Panc1 (cell line): ENCODE measurements at regions not wholly inside any gene's neighbourhood (a gene's known extent, or its start where the extent isn't known, plus 50 kb on each side); places are given as distances from the start of the nearest gene placed in this dataset.
"Not testable (repeated sequence)": the region's sequence is repeated elsewhere in the genome, so short reads cannot be mapped to it uniquely, and the experiment has no call there.

Experiments
- ATAC-seq: fragments of 200-7000 bp; cut with Tn5 transposase; 2 replicates; pipeline ENCODE4 v1.9.1; 2020; ENCODE audit warnings: mild to moderate bottlenecking, moderate library complexity
- BruUV-seq: library from RNA; stranded (reverse); fragments of 400-500 nt; replicated peaks from 2 replicates; lab custom pipeline; 2021; lab: Mats Ljungman, UMichigan
- CTCF ChIA-PET: fragments of 300-600 bp; sonication (Branson Sonifier 250); formaldehyde crosslinking; loops from one replicate; lab custom pipeline; 2022; ENCODE audit warnings: antibody characterized with exemption; lab: Charles Lee
- POLR2A ChIA-PET: fragments of 300-600 bp; sonication (Branson Sonifier 250); formaldehyde crosslinking; loops from one replicate; lab custom pipeline; 2022; ENCODE audit warnings: antibody characterized with exemption; lab: Charles Lee
- DNase-seq: peaks from one replicate; pipeline ENCODE4 v3.0.0-alpha.2; 2010; ENCODE audit warnings: low read depth, low spot score
- H3K27ac ChIP-seq: 2 replicates; pipeline ENCODE4 v1.5.1; 2011; ENCODE audit warnings: mild to moderate bottlenecking, low read length, inconsistent platforms
- H3K27me3 ChIP-seq: fragments of 200-500 bp; sonication (Bioruptor generic); 2 replicates; pipeline ENCODE4 v1.6.0; 2014; ENCODE audit warnings: low read length, inconsistent platforms; ENCODE audit not compliant: control insufficient read depth, insufficient read depth
- H3K36me3 ChIP-seq: fragments of 200-500 bp; sonication (Bioruptor generic); 2 replicates; pipeline ENCODE4 v1.5.1; 2014; ENCODE audit warnings: inconsistent platforms, mild to moderate bottlenecking, low read length, moderate library complexity; ENCODE audit not compliant: control insufficient read depth, insufficient read depth
- H3K4me1 ChIP-seq: 2 replicates; pipeline ENCODE4 v1.5.1; 2011; ENCODE audit warnings: inconsistent platforms, mild to moderate bottlenecking, low read length, moderate library complexity; ENCODE audit not compliant: control insufficient read depth, insufficient read depth
- H3K4me3 ChIP-seq, 2 experiments: 2 replicates each; pipeline ENCODE4 v1.5.1; 2011 to 2012; ENCODE audit warnings: low read depth in 2 of 2, low read length in 2 of 2, mild to moderate bottlenecking in 2 of 2, inconsistent platforms in 1 of 2, moderate library complexity in 1 of 2
- H3K9me3 ChIP-seq: fragments of 200-500 bp; sonication (Bioruptor generic); 2 replicates; pipeline ENCODE4 v1.5.1; 2014; ENCODE audit warnings: low read depth, mild to moderate bottlenecking, inconsistent platforms, low read length, moderate library complexity; ENCODE audit not compliant: control insufficient read depth, insufficient read depth
- POLR2AphosphoS5 ChIP-seq: IDR thresholded peaks from 2 replicates; pipeline ENCODE4 v1.6.1; 2012; ENCODE audit warnings: mild to moderate bottlenecking, low read depth, low read length, moderate library complexity
- SIN3A ChIP-seq: IDR thresholded peaks from 2 replicates; pipeline ENCODE4 v1.6.1; 2012; ENCODE audit warnings: low read depth, mild to moderate bottlenecking, low read length, moderate library complexity, borderline replicate concordance; ENCODE audit not compliant: insufficient read depth
- TCF7L2 ChIP-seq: IDR thresholded peaks from 2 replicates; pipeline ENCODE4 v1.6.1; 2011; ENCODE audit warnings: mild to moderate bottlenecking, low read depth, low read length, inconsistent platforms
- in situ Hi-C: cut with HindIII; loops from 2 replicates; pipeline ENCODE4 v1.10.0; 2016; ENCODE audit warnings: low sequenced_read_pairs, low pct_unique_long_range_greater_than_20kb
- intact Hi-C: fragments of 100-400 bp; cut with micrococcal nuclease; formaldehyde crosslinking; loops from one replicate; pipeline ENCODE4 v1.10.0; 2022; ENCODE audit not compliant: unreplicated experiment
- TF ChIP-seq, protein P1 (sequence below), 2 experiments: IDR thresholded peaks; 2 replicates each; pipeline ENCODE4 v1.6.1; 2011 to 2012; ENCODE audit warnings: low read depth in 2 of 2, control low read depth in 1 of 2, low read length in 1 of 2, mild to moderate bottlenecking in 1 of 2, moderate library complexity in 1 of 2; ENCODE audit not compliant: insufficient read depth in 1 of 2
- TF ChIP-seq, protein P2 (sequence below): fragments of 450-650 bp; IDR thresholded peaks from 2 replicates; pipeline ENCODE4 v1.5.1; 2017; ENCODE audit warnings: mild to moderate bottlenecking

DNA sequence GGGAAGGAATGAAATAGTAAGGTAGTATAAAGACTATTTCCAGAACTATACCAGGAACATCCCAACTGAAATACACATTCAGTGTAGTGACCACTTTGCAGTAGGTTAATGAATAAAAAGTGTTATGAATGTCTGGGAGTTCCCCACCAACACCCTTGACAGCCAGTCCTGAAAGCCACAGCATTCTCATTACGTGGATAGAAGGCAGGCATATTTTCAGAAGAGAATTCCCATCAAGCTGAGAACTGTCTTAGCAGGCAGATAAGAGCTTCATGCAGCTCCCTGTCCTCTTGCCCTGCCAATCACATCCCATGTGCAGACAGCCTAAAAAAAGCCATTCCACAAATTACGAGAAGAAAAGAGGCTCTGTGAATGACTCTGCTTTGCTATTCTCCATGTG is 695.0 kb downstream of the DTWD2 start:
- CTCF ChIA-PET: no interaction called here
- POLR2A ChIA-PET: no interaction called here
- H3K27ac ChIP-seq: no peak overlapping the region
- in situ Hi-C loops: no loop called here
- intact Hi-C loops: no loop called here
- no peaks in the 10 kb centered on the region for H3K9me3 ChIP-seq
- no TSS peak for BruUV-seq
- H3K4me3 ChIP-seq: no peak overlapping the region
- ATAC-seq (no peak), DNase-seq (no peak)
- H3K4me1 ChIP-seq: no peaks in the 10 kb centered on the region
- no peaks in the 10 kb centered on the region for H3K27me3 ChIP-seq
- no peak for TF ChIP-seq TCF7L2
- TF ChIP-seq, protein P1, sequence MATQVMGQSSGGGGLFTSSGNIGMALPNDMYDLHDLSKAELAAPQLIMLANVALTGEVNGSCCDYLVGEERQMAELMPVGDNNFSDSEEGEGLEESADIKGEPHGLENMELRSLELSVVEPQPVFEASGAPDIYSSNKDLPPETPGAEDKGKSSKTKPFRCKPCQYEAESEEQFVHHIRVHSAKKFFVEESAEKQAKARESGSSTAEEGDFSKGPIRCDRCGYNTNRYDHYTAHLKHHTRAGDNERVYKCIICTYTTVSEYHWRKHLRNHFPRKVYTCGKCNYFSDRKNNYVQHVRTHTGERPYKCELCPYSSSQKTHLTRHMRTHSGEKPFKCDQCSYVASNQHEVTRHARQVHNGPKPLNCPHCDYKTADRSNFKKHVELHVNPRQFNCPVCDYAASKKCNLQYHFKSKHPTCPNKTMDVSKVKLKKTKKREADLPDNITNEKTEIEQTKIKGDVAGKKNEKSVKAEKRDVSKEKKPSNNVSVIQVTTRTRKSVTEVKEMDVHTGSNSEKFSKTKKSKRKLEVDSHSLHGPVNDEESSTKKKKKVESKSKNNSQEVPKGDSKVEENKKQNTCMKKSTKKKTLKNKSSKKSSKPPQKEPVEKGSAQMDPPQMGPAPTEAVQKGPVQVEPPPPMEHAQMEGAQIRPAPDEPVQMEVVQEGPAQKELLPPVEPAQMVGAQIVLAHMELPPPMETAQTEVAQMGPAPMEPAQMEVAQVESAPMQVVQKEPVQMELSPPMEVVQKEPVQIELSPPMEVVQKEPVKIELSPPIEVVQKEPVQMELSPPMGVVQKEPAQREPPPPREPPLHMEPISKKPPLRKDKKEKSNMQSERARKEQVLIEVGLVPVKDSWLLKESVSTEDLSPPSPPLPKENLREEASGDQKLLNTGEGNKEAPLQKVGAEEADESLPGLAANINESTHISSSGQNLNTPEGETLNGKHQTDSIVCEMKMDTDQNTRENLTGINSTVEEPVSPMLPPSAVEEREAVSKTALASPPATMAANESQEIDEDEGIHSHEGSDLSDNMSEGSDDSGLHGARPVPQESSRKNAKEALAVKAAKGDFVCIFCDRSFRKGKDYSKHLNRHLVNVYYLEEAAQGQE (IDR thresholded peaks at IDR 0.05; ENCODE audit: insufficient read depth in 1 of 2, low read depth in 2 of 2, low read length in 1 of 2): no peak
- TF ChIP-seq, protein P2, sequence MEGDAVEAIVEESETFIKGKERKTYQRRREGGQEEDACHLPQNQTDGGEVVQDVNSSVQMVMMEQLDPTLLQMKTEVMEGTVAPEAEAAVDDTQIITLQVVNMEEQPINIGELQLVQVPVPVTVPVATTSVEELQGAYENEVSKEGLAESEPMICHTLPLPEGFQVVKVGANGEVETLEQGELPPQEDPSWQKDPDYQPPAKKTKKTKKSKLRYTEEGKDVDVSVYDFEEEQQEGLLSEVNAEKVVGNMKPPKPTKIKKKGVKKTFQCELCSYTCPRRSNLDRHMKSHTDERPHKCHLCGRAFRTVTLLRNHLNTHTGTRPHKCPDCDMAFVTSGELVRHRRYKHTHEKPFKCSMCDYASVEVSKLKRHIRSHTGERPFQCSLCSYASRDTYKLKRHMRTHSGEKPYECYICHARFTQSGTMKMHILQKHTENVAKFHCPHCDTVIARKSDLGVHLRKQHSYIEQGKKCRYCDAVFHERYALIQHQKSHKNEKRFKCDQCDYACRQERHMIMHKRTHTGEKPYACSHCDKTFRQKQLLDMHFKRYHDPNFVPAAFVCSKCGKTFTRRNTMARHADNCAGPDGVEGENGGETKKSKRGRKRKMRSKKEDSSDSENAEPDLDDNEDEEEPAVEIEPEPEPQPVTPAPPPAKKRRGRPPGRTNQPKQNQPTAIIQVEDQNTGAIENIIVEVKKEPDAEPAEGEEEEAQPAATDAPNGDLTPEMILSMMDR: no peak
- TF ChIP-seq POLR2AphosphoS5: no peak
- TF ChIP-seq SIN3A: no peak
- H3K36me3 ChIP-seq: no peaks in the 10 kb centered on the region

DNA sequence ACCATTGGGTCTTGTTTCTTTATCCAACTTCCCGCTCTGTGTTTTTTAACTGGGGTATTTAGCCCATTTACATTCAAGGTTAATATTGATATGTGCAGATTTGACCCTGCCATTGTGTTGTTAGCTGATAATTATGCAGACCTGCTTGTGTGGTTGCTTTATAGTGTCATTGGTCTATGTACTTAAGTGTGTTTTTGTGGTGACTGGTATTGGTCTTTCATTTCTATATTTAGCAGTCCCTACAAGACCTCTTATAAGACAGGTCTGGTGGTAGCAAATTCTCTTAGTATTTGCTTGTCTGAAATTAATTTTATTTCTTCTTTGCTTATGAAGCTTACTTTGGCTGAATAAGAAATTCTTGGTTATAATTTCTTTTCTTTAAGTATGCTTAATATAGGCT is 698.1 kb downstream of the DTWD2 start:
- POLR2A ChIA-PET: no interaction called here
- in situ Hi-C loops: no loop called here
- H3K9me3 ChIP-seq: no peaks in the 10 kb centered on the region
- DNase-seq (no peak), ATAC-seq (no peak)
- no TSS peak for BruUV-seq
- TF ChIP-seq, protein P1 (IDR thresholded peaks at IDR 0.05; ENCODE audit: insufficient read depth in 1 of 2, low read depth in 2 of 2, low read length in 1 of 2): no peak
- TF ChIP-seq, protein P2: no peak
- TF ChIP-seq POLR2AphosphoS5 (no peak), SIN3A (no peak), TCF7L2 (no peak)
- H3K36me3 ChIP-seq: no peaks in the 10 kb centered on the region
- CTCF ChIA-PET: no interaction called here
- intact Hi-C loops: no loop called here
- no peak overlapping the region for H3K4me3 ChIP-seq
- H3K27ac ChIP-seq: no peak overlapping the region
- H3K27me3 ChIP-seq: no peaks in the 10 kb centered on the region
- no peaks in the 10 kb centered on the region for H3K4me1 ChIP-seq

DNA sequence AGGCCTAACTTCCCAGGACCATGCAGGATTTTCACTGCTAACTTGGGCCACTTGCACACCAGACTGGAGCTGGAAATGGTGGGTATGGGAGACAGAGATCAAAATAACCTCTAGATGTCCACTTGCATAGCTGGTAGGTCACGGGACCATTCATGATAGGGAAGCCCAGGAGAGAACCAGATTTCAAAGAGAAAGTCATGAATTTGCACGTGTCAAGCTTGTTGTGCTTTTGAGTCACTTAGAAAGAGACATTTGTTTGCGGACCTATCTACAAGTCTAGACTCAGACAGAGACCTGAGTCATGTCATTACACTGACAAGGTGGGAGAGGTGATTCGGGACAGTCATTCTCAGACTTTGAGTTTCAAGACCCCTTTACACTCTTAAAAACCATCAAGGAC is 704.1 kb downstream of the DTWD2 start:
- BruUV-seq, POLR2A ChIA-PET, H3K36me3 ChIP-seq, DNase-seq, H3K4me1 ChIP-seq, in situ Hi-C loops, H3K9me3 ChIP-seq, intact Hi-C loops, ATAC-seq, H3K27me3 ChIP-seq, H3K4me3 ChIP-seq, CTCF ChIA-PET, H3K27ac ChIP-seq: not testable (repeated sequence)

DNA sequence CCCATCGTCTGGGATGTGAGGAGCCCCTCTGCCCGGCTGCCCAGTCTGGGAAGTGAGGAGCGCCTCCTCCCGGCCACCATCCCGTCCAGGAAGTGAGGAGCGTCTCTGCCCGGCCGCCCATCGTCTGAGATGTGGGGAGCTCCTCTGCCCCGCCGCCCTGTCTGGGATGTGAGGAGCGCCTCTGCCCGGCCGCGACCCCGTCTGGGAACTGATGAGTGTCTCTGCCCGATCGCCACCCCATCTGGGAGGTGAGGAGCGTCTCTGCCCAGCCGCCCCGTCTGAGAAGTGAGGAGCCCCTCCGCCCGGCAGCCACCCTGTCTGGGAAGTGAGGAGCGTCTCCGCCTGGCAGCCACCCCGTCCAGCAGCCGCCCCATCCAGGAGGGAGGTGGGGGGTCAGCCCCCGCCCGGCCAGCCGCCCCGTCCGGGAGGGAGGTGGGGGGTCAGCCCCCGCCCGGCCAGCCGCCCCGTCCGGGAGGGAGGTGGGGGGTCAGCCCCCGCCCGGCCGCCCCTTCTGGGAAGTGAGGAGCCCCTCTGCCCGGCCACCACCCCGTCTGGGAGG is 705.8 kb downstream of the DTWD2 start:
- H3K27me3 ChIP-seq, POLR2A ChIA-PET, H3K4me1 ChIP-seq, CTCF ChIA-PET, in situ Hi-C loops, BruUV-seq, intact Hi-C loops, H3K36me3 ChIP-seq, DNase-seq, H3K27ac ChIP-seq, H3K4me3 ChIP-seq, H3K9me3 ChIP-seq, ATAC-seq: not testable (repeated sequence)
